ENCODE measurements at regions not wholly inside any gene's neighbourhood (a gene's known extent, or its start where the extent isn't known, plus 50 kb on each side); places are given as distances from the start of the nearest gene placed in this dataset.

DNA sequence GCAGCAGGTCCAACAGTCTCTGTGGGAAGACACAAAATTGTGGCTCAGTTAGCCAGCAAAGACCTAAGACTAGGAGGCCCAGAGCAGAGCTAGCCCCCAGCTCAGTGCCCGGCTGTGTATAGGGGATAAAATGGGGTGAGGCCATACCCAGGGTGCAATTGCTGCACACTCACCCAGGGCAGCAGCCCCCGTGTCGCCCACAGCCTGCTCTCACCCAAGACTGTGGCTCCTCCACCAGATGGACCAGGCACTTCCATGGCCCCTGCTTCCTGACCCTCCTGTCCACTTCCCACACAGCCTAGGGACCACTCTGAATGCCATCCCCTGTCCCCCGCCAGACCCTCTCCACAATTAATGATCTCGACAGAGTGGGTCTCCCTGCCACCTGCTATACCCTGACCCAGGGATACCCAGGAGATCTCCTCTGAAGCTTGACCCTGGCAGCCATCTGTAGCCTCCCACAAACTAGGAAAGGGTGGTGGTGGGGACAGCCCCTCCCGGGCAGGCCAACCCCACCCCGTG, 85.7 kb downstream of the HS1BP3 start:
- H3K9ac ChIP-seq (ENCODE audit: low read length): no peak overlapping the region
- no peaks in the 10 kb centered on the region for H3K9me2 ChIP-seq (replicated peaks; ENCODE audit: low read length)
- DNase-seq: no peak
- no peaks in the 10 kb centered on the region for H4K20me1 ChIP-seq (ENCODE audit: low read length)
- no peaks in the 10 kb centered on the region for H3K27me3 ChIP-seq (ENCODE audit: low read length)
- no peak overlapping the region for H3K4me3 ChIP-seq (ENCODE audit: low read length)
- H3K4me2 ChIP-seq (ENCODE audit: low read length): no peak overlapping the region
- TF ChIP-seq EZH2 (IDR thresholded peaks at IDR 0.05; ENCODE audit: low read length, unreplicated experiment): no peak
- TF ChIP-seq EZH2phosphoT487 (IDR thresholded peaks at IDR 0.05; ENCODE audit: borderline replicate concordance, low read length): no peak
- TF ChIP-seq, protein P1, sequence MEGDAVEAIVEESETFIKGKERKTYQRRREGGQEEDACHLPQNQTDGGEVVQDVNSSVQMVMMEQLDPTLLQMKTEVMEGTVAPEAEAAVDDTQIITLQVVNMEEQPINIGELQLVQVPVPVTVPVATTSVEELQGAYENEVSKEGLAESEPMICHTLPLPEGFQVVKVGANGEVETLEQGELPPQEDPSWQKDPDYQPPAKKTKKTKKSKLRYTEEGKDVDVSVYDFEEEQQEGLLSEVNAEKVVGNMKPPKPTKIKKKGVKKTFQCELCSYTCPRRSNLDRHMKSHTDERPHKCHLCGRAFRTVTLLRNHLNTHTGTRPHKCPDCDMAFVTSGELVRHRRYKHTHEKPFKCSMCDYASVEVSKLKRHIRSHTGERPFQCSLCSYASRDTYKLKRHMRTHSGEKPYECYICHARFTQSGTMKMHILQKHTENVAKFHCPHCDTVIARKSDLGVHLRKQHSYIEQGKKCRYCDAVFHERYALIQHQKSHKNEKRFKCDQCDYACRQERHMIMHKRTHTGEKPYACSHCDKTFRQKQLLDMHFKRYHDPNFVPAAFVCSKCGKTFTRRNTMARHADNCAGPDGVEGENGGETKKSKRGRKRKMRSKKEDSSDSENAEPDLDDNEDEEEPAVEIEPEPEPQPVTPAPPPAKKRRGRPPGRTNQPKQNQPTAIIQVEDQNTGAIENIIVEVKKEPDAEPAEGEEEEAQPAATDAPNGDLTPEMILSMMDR (conservative IDR thresholded peaks at IDR 0.05; ENCODE audit: low read depth, low read length): no peak
- no peaks in the 10 kb centered on the region for H3K9me3 ChIP-seq (ENCODE audit: low read length)
- no peaks in the 10 kb centered on the region for H3K36me3 ChIP-seq (ENCODE audit: low read depth, low read length)
- H3K4me1 ChIP-seq (ENCODE audit: insufficient read depth, low read length): peaks cover 23% of the 10 kb centered on the region
- no peak for ATAC-seq
- no peaks in the 10 kb centered on the region for H3K79me2 ChIP-seq (ENCODE audit: low read length)
- no TSS peak for BruUV-seq (replicated peaks)
- no peak overlapping the region for H3K27ac ChIP-seq (ENCODE audit: low read length)
- intact Hi-C loops (cut with micrococcal nuclease): no loop called here
- CTCF ChIA-PET: no interaction called here
- POLR2A ChIA-PET (ENCODE audit: unreplicated experiment): no interaction called here
- no peaks in the 10 kb centered on the region for H3F3A ChIP-seq (ENCODE audit: low read length, unreplicated experiment)
- H2AFZ ChIP-seq (ENCODE audit: low read length): no peak overlapping the region

DNA sequence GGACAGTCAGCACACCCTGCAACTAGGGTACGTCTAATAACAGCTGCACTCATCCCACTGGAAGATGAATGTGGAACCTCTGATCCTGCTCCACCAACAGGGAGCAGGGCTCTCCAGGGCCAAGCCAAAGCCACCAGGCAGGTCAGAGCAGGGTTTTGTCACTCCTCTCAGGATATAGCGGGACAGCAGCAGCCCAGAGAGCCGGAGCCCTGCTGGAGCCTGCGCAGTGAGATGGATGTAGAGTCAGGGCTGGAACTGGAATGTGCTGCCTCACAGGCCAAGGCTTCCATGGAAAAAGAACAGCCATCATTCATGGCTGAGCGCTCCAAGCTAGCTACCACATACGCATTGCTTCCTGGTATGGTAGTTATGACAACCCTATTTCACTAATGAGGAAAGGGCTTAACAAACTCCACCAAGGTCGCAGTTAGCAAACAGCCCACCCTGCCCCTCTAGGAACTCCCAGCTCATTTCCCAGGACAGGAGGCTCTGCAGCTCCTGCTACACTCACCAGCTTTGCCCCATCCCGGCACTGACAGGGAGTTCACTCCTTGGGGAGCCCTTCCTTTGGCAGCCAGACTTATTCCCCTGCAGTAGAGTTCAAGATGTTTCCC, 85.2 kb downstream of the HS1BP3 start:
- Histone ChIP-seq H3F3A (ENCODE audit: low read length, unreplicated experiment) (no peaks in the 10 kb centered on the region), H3K4me1 (ENCODE audit: insufficient read depth, low read length) (peaks cover 23% of the 10 kb centered on the region), H3K4me2 (ENCODE audit: low read length) (no peak overlapping the region), H2AFZ (ENCODE audit: low read length) (no peak overlapping the region), H4K20me1 (ENCODE audit: low read length) (no peaks in the 10 kb centered on the region), H3K27ac (ENCODE audit: low read length) (no peak overlapping the region), H3K36me3 (ENCODE audit: low read depth, low read length) (no peaks in the 10 kb centered on the region), H3K79me2 (ENCODE audit: low read length) (no peaks in the 10 kb centered on the region), H3K9me2 (replicated peaks; ENCODE audit: low read length) (no peaks in the 10 kb centered on the region), H3K4me3 (ENCODE audit: low read length) (no peak overlapping the region), H3K9me3 (ENCODE audit: low read length) (no peaks in the 10 kb centered on the region), H3K9ac (ENCODE audit: low read length) (no peak overlapping the region), H3K27me3 (ENCODE audit: low read length) (no peaks in the 10 kb centered on the region)
- no peak for ATAC-seq
- BruUV-seq (replicated peaks): no TSS peak
- DNase-seq: no peak
- TF ChIP-seq EZH2 (IDR thresholded peaks at IDR 0.05; ENCODE audit: low read length, unreplicated experiment) (no peak), EZH2phosphoT487 (IDR thresholded peaks at IDR 0.05; ENCODE audit: borderline replicate concordance, low read length) (no peak)
- TF ChIP-seq, protein P1 (conservative IDR thresholded peaks at IDR 0.05; ENCODE audit: low read depth, low read length): no peak
- POLR2A ChIA-PET (ENCODE audit: unreplicated experiment): no interaction called here
- CTCF ChIA-PET: no interaction called here
- intact Hi-C loops (cut with micrococcal nuclease): no loop called here

DNA sequence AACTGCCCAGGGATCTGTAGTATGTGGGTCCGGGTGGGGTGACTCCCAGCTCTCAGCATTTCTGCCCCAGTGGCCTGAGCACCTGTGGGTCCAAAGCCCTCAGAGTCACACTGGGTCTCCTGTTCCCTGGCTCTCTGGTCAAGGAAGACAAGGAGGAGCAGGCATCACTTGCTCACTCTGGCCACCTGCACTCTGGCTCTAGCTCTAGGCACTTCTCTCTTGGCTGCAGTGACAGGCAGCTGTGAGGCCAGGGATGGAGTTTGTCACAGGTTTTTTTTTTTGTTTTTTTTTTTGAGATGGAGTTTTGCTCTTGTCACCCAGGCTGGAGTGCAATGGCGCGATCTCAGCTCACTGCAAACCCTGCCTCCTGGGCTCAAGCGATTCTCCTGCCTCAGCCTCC, 84.6 kb downstream of the HS1BP3 start:
- Histone ChIP-seq H3K36me3 (ENCODE audit: low read depth, low read length) (no peaks in the 10 kb centered on the region), H2AFZ (ENCODE audit: low read length) (no peak overlapping the region), H3K4me1 (ENCODE audit: insufficient read depth, low read length) (peaks cover 23% of the 10 kb centered on the region), H3F3A (ENCODE audit: low read length, unreplicated experiment) (no peaks in the 10 kb centered on the region), H3K27ac (ENCODE audit: low read length) (no peak overlapping the region), H3K9ac (ENCODE audit: low read length) (no peak overlapping the region), H3K4me3 (ENCODE audit: low read length) (no peak overlapping the region), H4K20me1 (ENCODE audit: low read length) (no peaks in the 10 kb centered on the region), H3K79me2 (ENCODE audit: low read length) (no peaks in the 10 kb centered on the region), H3K9me2 (replicated peaks; ENCODE audit: low read length) (no peaks in the 10 kb centered on the region), H3K9me3 (ENCODE audit: low read length) (no peaks in the 10 kb centered on the region), H3K27me3 (ENCODE audit: low read length) (no peaks in the 10 kb centered on the region), H3K4me2 (ENCODE audit: low read length) (no peak overlapping the region)
- no peak for ATAC-seq
- no peak for TF ChIP-seq EZH2phosphoT487 (IDR thresholded peaks at IDR 0.05; ENCODE audit: borderline replicate concordance, low read length)
- TF ChIP-seq, protein P1 (conservative IDR thresholded peaks at IDR 0.05; ENCODE audit: low read depth, low read length): no peak
- TF ChIP-seq EZH2 (IDR thresholded peaks at IDR 0.05; ENCODE audit: low read length, unreplicated experiment): no peak
- DNase-seq: no peak
- no TSS peak for BruUV-seq (replicated peaks)
- intact Hi-C loops (cut with micrococcal nuclease): no loop called here
- ChIA-PET POLR2A (ENCODE audit: unreplicated experiment) (no interaction called here), CTCF (no interaction called here)

Measured in PC-3 (cell line).